ENCODE measurements at regions not wholly inside any gene's neighbourhood (a gene's known extent, or its start where the extent isn't known, plus 50 kb on each side); places are given as distances from the start of the nearest gene placed in this dataset.

GRCh38 chr6:170080169-170080827, 210.6 kb downstream of the DLL1 start:
- DNase-seq = peak; percentile 4

GRCh38 chr6:170076466-170077165, 214.3 kb downstream of the DLL1 start:
- DNase-seq = peak; percentile 2

GRCh38 chr6:170075659-170076223, 215.1 kb downstream of the DLL1 start:
- peak; percentile 5 for DNase-seq

- no peak for DNase-seq
These were observed 216.0 kb downstream of the DLL1 start for GRCh38 chr6:170074907-170075306.

GRCh38 chr6:170074435-170074834, 216.4 kb downstream of the DLL1 start:
- DNase-seq = peak; percentile 0

GRCh38 chr6:170073846-170074245, 217.0 kb downstream of the DLL1 start:
- DNase-seq = peak; percentile 8

- DNase-seq = peak; percentile 1
These were observed 218.6 kb downstream of the DLL1 start for GRCh38 chr6:170072246-170072645.

GRCh38 chr6:170069611-170070010, 221.3 kb downstream of the DLL1 start:
- DNase-seq = no peak

GRCh38 chr6:170068496-170068895, 222.4 kb downstream of the DLL1 start:
- DNase-seq = peak; percentile 0

- DNase-seq = peak; percentile 10
These were observed 222.9 kb downstream of the DLL1 start for GRCh38 chr6:170067923-170068360.

GRCh38 chr6:170067181-170067641, 223.7 kb downstream of the DLL1 start:
- peak; percentile 7 for DNase-seq

- no peak for DNase-seq
These were observed 224.2 kb downstream of the DLL1 start for GRCh38 chr6:170066679-170067078.

GRCh38 chr6:170063851-170064602, 226.9 kb downstream of the DLL1 start:
- no peak for DNase-seq

- DNase-seq = no peak
These were observed 227.4 kb downstream of the DLL1 start for GRCh38 chr6:170063431-170063830.

- DNase-seq = no peak
These were observed 228.0 kb downstream of the DLL1 start for GRCh38 chr6:170062915-170063241.

- DNase-seq = no peak
These were observed 228.5 kb downstream of the DLL1 start for GRCh38 chr6:170062209-170062914.

- no peak for DNase-seq
These were observed 231.9 kb downstream of the DLL1 start for GRCh38 chr6:170058878-170059485.

GRCh38 chr6:170057961-170058877, 232.7 kb downstream of the DLL1 start:
- DNase-seq = no peak

GRCh38 chr6:170057034-170057734, 233.7 kb downstream of the DLL1 start:
- no peak for DNase-seq

- DNase-seq = no peak
These were observed 234.6 kb downstream of the DLL1 start for GRCh38 chr6:170056278-170056711.
